ENCODE measurements at regions not wholly inside any gene's neighbourhood (a gene's known extent, or its start where the extent isn't known, plus 50 kb on each side); places are given as distances from the start of the nearest gene placed in this dataset.

DNA sequence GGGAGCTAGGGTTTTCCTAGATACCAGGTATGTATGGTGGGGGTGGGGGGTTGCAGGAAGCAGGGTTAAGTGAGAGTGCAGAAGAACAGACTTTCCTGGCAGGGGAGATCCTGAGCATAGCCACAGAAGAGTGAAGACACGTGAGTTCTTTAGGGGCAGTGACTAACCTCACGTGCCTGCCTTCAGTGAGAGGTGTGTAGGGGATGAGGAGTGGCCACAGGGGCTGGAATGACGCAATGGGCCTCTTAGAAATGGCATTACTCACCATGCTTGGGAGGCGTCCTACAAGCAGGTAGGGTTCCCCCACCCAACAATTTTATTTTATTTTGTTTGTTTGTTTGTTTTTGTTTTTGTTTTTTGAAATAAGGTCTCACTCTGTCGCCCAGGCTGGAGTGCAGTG lies 698.6 kb upstream of the NRP1 start:
- DNase-seq, result no peak
- no peaks in the 10 kb centered on the region for H3K36me3 ChIP-seq
- intact Hi-C loops (cut with DNase I), result no loop called here
- no peak overlapping the region for H3K4me3 ChIP-seq
- H3K27me3 ChIP-seq, result no peaks in the 10 kb centered on the region
- no peak overlapping the region for H3K27ac ChIP-seq
- H3K9me3 ChIP-seq, result no peaks in the 10 kb centered on the region
- WGBS, 2 donors, result 57 to 74% methylated on average over 5 of the region's 5 CpGs
- TF ChIP-seq, protein P1, sequence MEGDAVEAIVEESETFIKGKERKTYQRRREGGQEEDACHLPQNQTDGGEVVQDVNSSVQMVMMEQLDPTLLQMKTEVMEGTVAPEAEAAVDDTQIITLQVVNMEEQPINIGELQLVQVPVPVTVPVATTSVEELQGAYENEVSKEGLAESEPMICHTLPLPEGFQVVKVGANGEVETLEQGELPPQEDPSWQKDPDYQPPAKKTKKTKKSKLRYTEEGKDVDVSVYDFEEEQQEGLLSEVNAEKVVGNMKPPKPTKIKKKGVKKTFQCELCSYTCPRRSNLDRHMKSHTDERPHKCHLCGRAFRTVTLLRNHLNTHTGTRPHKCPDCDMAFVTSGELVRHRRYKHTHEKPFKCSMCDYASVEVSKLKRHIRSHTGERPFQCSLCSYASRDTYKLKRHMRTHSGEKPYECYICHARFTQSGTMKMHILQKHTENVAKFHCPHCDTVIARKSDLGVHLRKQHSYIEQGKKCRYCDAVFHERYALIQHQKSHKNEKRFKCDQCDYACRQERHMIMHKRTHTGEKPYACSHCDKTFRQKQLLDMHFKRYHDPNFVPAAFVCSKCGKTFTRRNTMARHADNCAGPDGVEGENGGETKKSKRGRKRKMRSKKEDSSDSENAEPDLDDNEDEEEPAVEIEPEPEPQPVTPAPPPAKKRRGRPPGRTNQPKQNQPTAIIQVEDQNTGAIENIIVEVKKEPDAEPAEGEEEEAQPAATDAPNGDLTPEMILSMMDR (IDR thresholded peaks at IDR 0.05), result no peak
- no peak for TF ChIP-seq POLR2A (IDR thresholded peaks at IDR 0.05)
- H3K4me1 ChIP-seq, result peaks cover 0 to 15% (median 5%) of the 10 kb centered on the region in 3 donors

DNA sequence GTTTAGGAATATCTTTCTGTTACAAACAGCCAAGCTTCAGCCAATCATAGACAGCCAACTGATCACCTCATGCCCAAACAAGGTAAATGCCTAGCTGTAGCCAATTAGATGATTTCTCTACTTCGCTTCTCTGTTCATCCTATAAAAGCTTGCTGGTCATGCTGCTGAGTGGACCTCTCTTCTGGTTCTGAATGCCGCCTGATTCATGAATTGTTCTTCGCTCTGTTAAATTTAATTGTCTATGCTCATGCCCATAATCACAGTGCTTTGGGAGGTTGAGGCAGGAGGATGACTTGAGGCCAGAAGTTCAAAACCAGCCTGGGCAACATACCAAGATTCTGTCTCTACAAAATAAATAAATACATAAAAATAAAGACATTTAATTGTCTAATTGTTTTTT lies 698.1 kb upstream of the NRP1 start:
- Histone ChIP-seq H3K4me1 (peaks cover 0 to 15% (median 5%) of the 10 kb centered on the region in 3 donors), H3K27me3 (no peaks in the 10 kb centered on the region), H3K4me3 (no peak overlapping the region), H3K9me3 (no peaks in the 10 kb centered on the region), H3K27ac (no peak overlapping the region), H3K36me3 (no peaks in the 10 kb centered on the region)
- WGBS, 2 donors, result 94 to 96% methylated on average over 3 of the region's 3 CpGs
- intact Hi-C loops (cut with DNase I), result no loop called here
- no peak for TF ChIP-seq POLR2A (IDR thresholded peaks at IDR 0.05)
- TF ChIP-seq, protein P1 (IDR thresholded peaks at IDR 0.05), result no peak
- no peak for DNase-seq

DNA sequence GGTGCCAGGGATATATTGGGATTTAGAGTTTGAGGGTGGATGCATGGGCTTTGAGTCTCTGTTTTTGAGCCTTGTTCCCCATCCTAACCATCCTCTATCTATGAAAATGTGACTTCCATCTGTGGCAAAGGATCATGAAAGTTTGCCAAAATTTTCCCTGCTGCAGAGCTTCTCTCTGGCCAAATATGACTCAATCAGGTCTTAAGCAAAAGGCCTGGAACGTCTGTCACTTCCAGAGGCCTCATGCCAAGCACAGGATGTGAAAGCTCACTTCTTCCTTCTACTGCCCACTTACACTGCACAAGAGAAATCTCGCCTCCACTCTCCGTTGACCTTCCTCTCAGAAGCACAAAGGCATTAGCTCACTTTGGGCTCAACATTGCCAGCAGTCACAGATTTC lies 696.9 kb upstream of the NRP1 start:
- intact Hi-C loops (cut with DNase I), result no loop called here
- Histone ChIP-seq H3K27me3 (no peaks in the 10 kb centered on the region), H3K9me3 (no peaks in the 10 kb centered on the region), H3K4me3 (no peak overlapping the region), H3K4me1 (peaks cover 0 to 15% (median 5%) of the 10 kb centered on the region in 3 donors), H3K27ac (no peak overlapping the region), H3K36me3 (no peaks in the 10 kb centered on the region)
- DNase-seq, result no peak
- TF ChIP-seq POLR2A (IDR thresholded peaks at IDR 0.05), result no peak
- TF ChIP-seq, protein P1 (IDR thresholded peaks at IDR 0.05), result no peak
- WGBS, 2 donors, result 35 to 49% methylated on average over 3 of the region's 3 CpGs

DNA sequence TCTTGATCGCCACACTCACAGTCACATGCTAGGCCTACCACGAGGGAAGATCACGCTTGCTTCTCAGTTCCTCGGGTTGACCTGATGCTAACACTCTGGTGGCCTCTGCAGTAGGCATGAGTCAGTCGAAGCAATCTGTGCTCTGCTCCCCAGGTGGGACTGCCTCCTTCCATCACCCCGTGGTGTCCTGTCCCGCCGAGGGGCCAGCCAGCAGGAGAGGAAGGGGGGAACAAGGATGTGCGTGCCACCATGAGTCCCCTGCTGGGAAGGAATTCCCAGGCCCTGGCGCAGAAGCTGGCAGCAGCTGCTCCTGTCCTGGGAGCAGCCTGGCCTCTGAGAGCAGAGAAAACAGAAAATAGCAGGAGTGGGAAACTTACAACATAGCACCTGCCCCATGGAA lies 695.0 kb upstream of the NRP1 start:
- no peaks in the 10 kb centered on the region for H3K27me3 ChIP-seq
- H3K27ac ChIP-seq, result no peak overlapping the region
- DNase-seq, result no peak
- H3K4me1 ChIP-seq, result peaks cover 0 to 15% (median 9%) of the 10 kb centered on the region in 3 donors
- 92% methylated on average over 2 of the region's 10 CpGs for WGBS, 2 donors
- H3K9me3 ChIP-seq, result no peaks in the 10 kb centered on the region
- intact Hi-C loops (cut with DNase I), result no loop called here
- H3K36me3 ChIP-seq, result no peaks in the 10 kb centered on the region
- TF ChIP-seq, protein P1 (IDR thresholded peaks at IDR 0.05), result no peak
- no peak for TF ChIP-seq POLR2A (IDR thresholded peaks at IDR 0.05)
- H3K4me3 ChIP-seq, result no peak overlapping the region

DNA sequence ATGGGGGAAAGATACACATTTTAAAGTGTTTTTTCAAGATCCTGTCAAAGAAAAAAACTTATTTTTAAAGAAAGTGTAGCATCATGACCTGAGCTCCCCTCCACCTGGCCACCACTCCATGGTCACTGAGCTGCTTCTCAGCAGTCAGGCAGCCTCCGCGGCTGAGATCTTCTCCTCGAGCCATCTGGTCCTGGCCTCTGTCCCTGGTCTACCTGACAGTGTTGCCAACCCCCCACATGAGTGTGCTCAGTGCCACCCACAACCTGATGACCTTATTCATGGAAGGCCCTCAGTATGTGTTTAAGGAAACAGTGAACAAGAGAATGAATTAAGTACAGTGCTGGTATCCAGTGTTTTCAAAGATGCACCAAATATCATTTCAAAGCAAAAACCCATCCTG lies 694.5 kb upstream of the NRP1 start:
- H3K9me3 ChIP-seq, result no peaks in the 10 kb centered on the region
- no peak overlapping the region for H3K4me3 ChIP-seq
- intact Hi-C loops (cut with DNase I), result no loop called here
- H3K27ac ChIP-seq, result no peak overlapping the region
- H3K4me1 ChIP-seq, result peaks cover 0 to 15% (median 9%) of the 10 kb centered on the region in 3 donors
- no peak for DNase-seq
- 81 to 87% methylated on average over 3 of the region's 3 CpGs for WGBS, 2 donors
- TF ChIP-seq, protein P1 (IDR thresholded peaks at IDR 0.05), result no peak
- TF ChIP-seq POLR2A (IDR thresholded peaks at IDR 0.05), result no peak
- no peaks in the 10 kb centered on the region for H3K36me3 ChIP-seq
- H3K27me3 ChIP-seq, result no peaks in the 10 kb centered on the region
